H9 (cell line): ENCODE measurements at regions not wholly inside any gene's neighbourhood (a gene's known extent, or its start where the extent isn't known, plus 50 kb on each side); places are given as distances from the start of the nearest gene placed in this dataset.

Source experiments
- DNase-seq: peaks from one replicate; pipeline ENCODE4 v3.0.0-alpha.2; 2017
- H2AFZ ChIP-seq: one replicate; pipeline ENCODE4 v1.6.1; 2013; ENCODE audit warnings: mild to moderate bottlenecking, low read length, control low read depth, moderate library complexity
- H2AK5ac ChIP-seq: 2 replicates; pipeline ENCODE4 v1.6.1; 2013; ENCODE audit warnings: low read length, control low read depth, mixed read lengths; ENCODE audit not compliant: insufficient read length
- H2BK120ac ChIP-seq: one replicate; pipeline ENCODE4 v1.6.1; 2013; ENCODE audit warnings: low read depth, mild to moderate bottlenecking, low read length, control low read depth, inconsistent platforms; ENCODE audit not compliant: poor library complexity, severe bottlenecking
- H2BK12ac ChIP-seq: 2 replicates; pipeline ENCODE4 v1.6.1; 2013; ENCODE audit warnings: low read length, control low read depth, mixed read lengths, low read depth; ENCODE audit not compliant: insufficient read length
- H2BK15ac ChIP-seq: 2 replicates; pipeline ENCODE4 v1.6.1; 2013; ENCODE audit warnings: low read depth, low read length, control low read depth
- H2BK20ac ChIP-seq: one replicate; pipeline ENCODE4 v1.6.1; 2013; ENCODE audit warnings: low read depth, mild to moderate bottlenecking, low read length, control low read depth, inconsistent platforms; ENCODE audit not compliant: poor library complexity, severe bottlenecking
- H2BK5ac ChIP-seq: 2 replicates; pipeline ENCODE4 v1.6.1; 2013; ENCODE audit warnings: low read length, control low read depth, mixed read lengths; ENCODE audit not compliant: insufficient read length
- H3K14ac ChIP-seq: 2 replicates; pipeline ENCODE4 v1.6.1; 2013; ENCODE audit warnings: low read length, control low read depth; ENCODE audit not compliant: insufficient read depth
- H3K18ac ChIP-seq: 2 replicates; pipeline ENCODE4 v1.6.1; 2013; ENCODE audit warnings: low read depth, mild to moderate bottlenecking, mixed read lengths, low read length, control low read depth; ENCODE audit not compliant: insufficient read length
- H3K23ac ChIP-seq: 2 replicates; pipeline ENCODE4 v1.6.1; 2013; ENCODE audit warnings: low read length, control low read depth, mixed read lengths, low read depth; ENCODE audit not compliant: insufficient read length
- H3K23me2 ChIP-seq: 2 replicates; pipeline ENCODE4 v1.6.1; 2013; ENCODE audit warnings: low read depth, mild to moderate bottlenecking, mixed read lengths, low read length, control low read depth; ENCODE audit not compliant: insufficient read length, poor library complexity, severe bottlenecking
- H3K27ac ChIP-seq: 2 replicates; pipeline ENCODE4 v1.5.1; 2013; ENCODE audit warnings: low read length, control low read depth, mixed read lengths, low read depth; ENCODE audit not compliant: insufficient read length
- H3K27me3 ChIP-seq: 2 replicates; pipeline ENCODE4 v1.6.1; 2013; ENCODE audit warnings: low read length, control low read depth, inconsistent platforms; ENCODE audit not compliant: insufficient read depth
- H3K4ac ChIP-seq: 2 replicates; pipeline ENCODE4 v1.6.1; 2013; ENCODE audit warnings: low read depth, mild to moderate bottlenecking, control low read depth, inconsistent platforms, low read length, moderate library complexity
- H3K4me1 ChIP-seq: 2 replicates; pipeline ENCODE4 v1.6.1; 2013; ENCODE audit warnings: low read length, control low read depth, inconsistent platforms; ENCODE audit not compliant: insufficient read depth
- H3K4me2 ChIP-seq: 2 replicates; pipeline ENCODE4 v1.6.1; 2013; ENCODE audit warnings: low read length, control low read depth, mixed read lengths; ENCODE audit not compliant: insufficient read length, insufficient read depth
- H3K56ac ChIP-seq: 2 replicates; pipeline ENCODE4 v1.6.1; 2013; ENCODE audit warnings: low read depth, mild to moderate bottlenecking, mixed read lengths, low read length, control low read depth; ENCODE audit not compliant: insufficient read length
- H3K79me1 ChIP-seq: 2 replicates; pipeline ENCODE4 v1.6.1; 2013; ENCODE audit warnings: low read depth, mild to moderate bottlenecking, moderate library complexity, low read length, control low read depth, inconsistent platforms; ENCODE audit not compliant: insufficient read depth, poor library complexity, severe bottlenecking
- H3K79me2 ChIP-seq: 2 replicates; pipeline ENCODE4 v1.6.1; 2013; ENCODE audit warnings: low read length, control low read depth, inconsistent platforms; ENCODE audit not compliant: insufficient read depth
- H3K9ac ChIP-seq: 2 replicates; pipeline ENCODE4 v1.6.1; 2013; ENCODE audit warnings: low read length, control low read depth, mixed read lengths; ENCODE audit not compliant: insufficient read length; ENCODE audit errors: extremely low read depth
- H3K9me3 ChIP-seq: one replicate; pipeline ENCODE4 v1.6.1; 2013; ENCODE audit warnings: low read depth, low read length, inconsistent platforms; ENCODE audit not compliant: control insufficient read depth
- H3T11ph ChIP-seq: one replicate; pipeline ENCODE4 v1.6.1; 2013; ENCODE audit warnings: mild to moderate bottlenecking, low read length, control low read depth, inconsistent platforms
- H4K20me1 ChIP-seq: one replicate; pipeline ENCODE4 v1.6.1; 2013; ENCODE audit not compliant: control insufficient read depth, insufficient read length, insufficient read depth
- H4K5ac ChIP-seq: 2 replicates; pipeline ENCODE4 v1.6.1; 2013; ENCODE audit warnings: low read depth, mild to moderate bottlenecking, mixed read lengths, low read length, control low read depth; ENCODE audit not compliant: insufficient read length
- H4K8ac ChIP-seq: replicated peaks from 2 replicates; pipeline ENCODE4 v1.6.1; 2013; ENCODE audit warnings: low read length, control low read depth, mixed read lengths, low read depth; ENCODE audit not compliant: insufficient read length
- H4K91ac ChIP-seq: 2 replicates; pipeline ENCODE4 v1.6.1; 2013; ENCODE audit warnings: low read depth, mild to moderate bottlenecking, moderate library complexity, mixed read lengths, low read length, control low read depth; ENCODE audit not compliant: insufficient read length
- H3K27ac Mint-ChIP-seq, 3 experiments: 2 replicates in 2 of 3; 3 replicates in 1 of 3; pipeline ENCODE4 v1.8.0; 2020 to 2021; ENCODE audit warnings: mixed read lengths in 3 of 3, mild to moderate bottlenecking in 1 of 3, moderate library complexity in 1 of 3
- H3K27me3 Mint-ChIP-seq: 2 replicates; pipeline ENCODE4 v1.8.0; 2021; ENCODE audit warnings: low read depth, mild to moderate bottlenecking, moderate library complexity, mixed read lengths
- H3K36me3 Mint-ChIP-seq, 3 experiments: 2 replicates in 2 of 3; 3 replicates in 1 of 3; pipeline ENCODE4 v1.8.0; 2020 to 2021; ENCODE audit warnings: low read depth in 3 of 3, mixed read lengths in 3 of 3; ENCODE audit not compliant: insufficient read depth in 1 of 3
- H3K4me1 Mint-ChIP-seq, 2 experiments: 2 replicates each; pipeline ENCODE4 v1.8.0; 2020; ENCODE audit warnings: mixed read lengths in 2 of 2
- H3K4me3 Mint-ChIP-seq, 2 experiments: 2 replicates in 1 of 2; 3 replicates in 1 of 2; pipeline ENCODE4 v1.8.0; 2020 to 2021; ENCODE audit warnings: mild to moderate bottlenecking in 2 of 2, mixed read lengths in 2 of 2, moderate library complexity in 1 of 2
- H3K9me3 Mint-ChIP-seq, 2 experiments: 2 replicates in 1 of 2; 3 replicates in 1 of 2; pipeline ENCODE4 v1.8.0; 2020; ENCODE audit warnings: mild to moderate bottlenecking in 2 of 2, mixed read lengths in 2 of 2, moderate library complexity in 1 of 2
- WGBS: extraction: QIAGEN DNeasy Blood & Tissue Kit; methylation state at CpG from one replicate; pipeline ENCODE4 v1.1.7; 2013; ENCODE audit warnings: missing lambda C conversion rate, low lambda C conversion rate, mixed read lengths; ENCODE audit not compliant: insufficient read length; ENCODE audit errors: extremely low coverage; 5-methylcytosine and 5-hydroxymethylcytosine counted together
- TF ChIP-seq, protein P1 (sequence below): fragments of 200-600 bp; sonication (generic); conservative IDR thresholded peaks from 3 replicates; pipeline ENCODE4 v1.8.0; 2021; ENCODE audit warnings: antibody characterized with exemption, mild to moderate bottlenecking

DNA sequence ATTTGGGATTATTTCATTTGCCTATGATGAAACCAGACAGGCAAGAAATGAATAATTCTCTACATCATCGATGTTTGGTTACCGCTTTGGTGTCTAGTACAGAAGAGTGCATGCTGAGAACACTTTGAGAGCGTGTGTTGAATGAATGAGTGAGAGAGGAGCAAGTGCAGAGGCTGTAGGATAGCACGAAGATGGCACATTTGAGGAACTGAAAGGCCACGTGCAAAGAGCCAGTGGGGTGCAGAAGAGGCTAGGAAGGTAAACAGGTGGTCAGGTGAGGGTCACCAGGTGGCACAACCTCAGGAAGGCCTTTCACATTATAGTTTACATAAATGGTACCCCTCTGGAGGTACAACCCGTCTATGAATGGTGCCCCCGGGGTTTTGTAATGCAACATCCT lies 80.1 kb upstream of the SPHKAP start:
- peaks cover 2 to 3% of the 10 kb centered on the region in 2 experiments; a peak in 2 of 5 replicates for H3K9me3 Mint-ChIP-seq

More for the DNA sequence above, 80.1 kb upstream of the SPHKAP start:
- no peak overlapping the region for H3K4me2 ChIP-seq
- no peaks in the 10 kb centered on the region for H3K23me2 ChIP-seq
- Mint-ChIP-seq H3K27ac (no peak overlapping the region), H3K36me3 (no peaks in the 10 kb centered on the region), H3K4me3 (no peak overlapping the region), H3K4me1 (peaks cover under 1 to 1% of the 10 kb centered on the region in 2 experiments; a peak in 3 of 4 replicates), H3K27me3 (no peaks in the 10 kb centered on the region)
- no peak overlapping the region for H3K4ac ChIP-seq
- no peak overlapping the region for H3K27ac ChIP-seq
- no peak overlapping the region for H4K5ac ChIP-seq
- no peak overlapping the region for H2AFZ ChIP-seq
- H4K91ac ChIP-seq, result no peak overlapping the region
- no peaks in the 10 kb centered on the region for H3K27me3 ChIP-seq
- H4K8ac ChIP-seq, result no peak overlapping the region
- no peak overlapping the region for H3K9ac ChIP-seq
- no peaks in the 10 kb centered on the region for H3K4me1 ChIP-seq
- DNase-seq, result no peak
- H4K20me1 ChIP-seq, result no peaks in the 10 kb centered on the region
- H3K9me3 ChIP-seq, result no peaks in the 10 kb centered on the region
- TF ChIP-seq, protein P1, sequence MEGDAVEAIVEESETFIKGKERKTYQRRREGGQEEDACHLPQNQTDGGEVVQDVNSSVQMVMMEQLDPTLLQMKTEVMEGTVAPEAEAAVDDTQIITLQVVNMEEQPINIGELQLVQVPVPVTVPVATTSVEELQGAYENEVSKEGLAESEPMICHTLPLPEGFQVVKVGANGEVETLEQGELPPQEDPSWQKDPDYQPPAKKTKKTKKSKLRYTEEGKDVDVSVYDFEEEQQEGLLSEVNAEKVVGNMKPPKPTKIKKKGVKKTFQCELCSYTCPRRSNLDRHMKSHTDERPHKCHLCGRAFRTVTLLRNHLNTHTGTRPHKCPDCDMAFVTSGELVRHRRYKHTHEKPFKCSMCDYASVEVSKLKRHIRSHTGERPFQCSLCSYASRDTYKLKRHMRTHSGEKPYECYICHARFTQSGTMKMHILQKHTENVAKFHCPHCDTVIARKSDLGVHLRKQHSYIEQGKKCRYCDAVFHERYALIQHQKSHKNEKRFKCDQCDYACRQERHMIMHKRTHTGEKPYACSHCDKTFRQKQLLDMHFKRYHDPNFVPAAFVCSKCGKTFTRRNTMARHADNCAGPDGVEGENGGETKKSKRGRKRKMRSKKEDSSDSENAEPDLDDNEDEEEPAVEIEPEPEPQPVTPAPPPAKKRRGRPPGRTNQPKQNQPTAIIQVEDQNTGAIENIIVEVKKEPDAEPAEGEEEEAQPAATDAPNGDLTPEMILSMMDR, result no peak
- H2BK15ac ChIP-seq, result no peak overlapping the region
- no peaks in the 10 kb centered on the region for H3K79me1 ChIP-seq
- no peak overlapping the region for H2AK5ac ChIP-seq
- no peak overlapping the region for H3K23ac ChIP-seq
- no peak overlapping the region for H3K18ac ChIP-seq
- H3K79me2 ChIP-seq, result no peaks in the 10 kb centered on the region
- no peak overlapping the region for H3K14ac ChIP-seq
- H3K56ac ChIP-seq, result no peak overlapping the region
- no peak overlapping the region for H3T11ph ChIP-seq
- no peak overlapping the region for H2BK120ac ChIP-seq
- no peak overlapping the region for H2BK20ac ChIP-seq
- no CpG with 5 or more reads among the region's 7 CpGs for WGBS
- no peak overlapping the region for H2BK5ac ChIP-seq
- no peak overlapping the region for H2BK12ac ChIP-seq
